Ovary (tissue), 3 donors: ENCODE measurements at regions not wholly inside any gene's neighbourhood (a gene's known extent, or its start where the extent isn't known, plus 50 kb on each side); places are given as distances from the start of the nearest gene placed in this dataset.

Experiments
- POLR2A ChIP-seq: fragments of 450-650 bp; IDR thresholded peaks from one replicate; pipeline ENCODE4 v1.6.1; 2017; ENCODE audit warnings: antibody characterized with exemption, mild to moderate bottlenecking, moderate library complexity
- TF ChIP-seq, protein P1 (sequence below), 3 donors: fragments of 450-650 bp in 2 of 3; fragments of 200-600 bp in 1 of 3; IDR thresholded peaks; one replicate each; pipeline versions ENCODE4 v1.5.1 to v1.8.0; 2016 to 2022; ENCODE audit warnings: antibody characterized with exemption in 3 of 3, mild to moderate bottlenecking in 1 of 3
- donor health status: DM: no; HTN: no; CAD: no.

- TF ChIP-seq, protein P1, sequence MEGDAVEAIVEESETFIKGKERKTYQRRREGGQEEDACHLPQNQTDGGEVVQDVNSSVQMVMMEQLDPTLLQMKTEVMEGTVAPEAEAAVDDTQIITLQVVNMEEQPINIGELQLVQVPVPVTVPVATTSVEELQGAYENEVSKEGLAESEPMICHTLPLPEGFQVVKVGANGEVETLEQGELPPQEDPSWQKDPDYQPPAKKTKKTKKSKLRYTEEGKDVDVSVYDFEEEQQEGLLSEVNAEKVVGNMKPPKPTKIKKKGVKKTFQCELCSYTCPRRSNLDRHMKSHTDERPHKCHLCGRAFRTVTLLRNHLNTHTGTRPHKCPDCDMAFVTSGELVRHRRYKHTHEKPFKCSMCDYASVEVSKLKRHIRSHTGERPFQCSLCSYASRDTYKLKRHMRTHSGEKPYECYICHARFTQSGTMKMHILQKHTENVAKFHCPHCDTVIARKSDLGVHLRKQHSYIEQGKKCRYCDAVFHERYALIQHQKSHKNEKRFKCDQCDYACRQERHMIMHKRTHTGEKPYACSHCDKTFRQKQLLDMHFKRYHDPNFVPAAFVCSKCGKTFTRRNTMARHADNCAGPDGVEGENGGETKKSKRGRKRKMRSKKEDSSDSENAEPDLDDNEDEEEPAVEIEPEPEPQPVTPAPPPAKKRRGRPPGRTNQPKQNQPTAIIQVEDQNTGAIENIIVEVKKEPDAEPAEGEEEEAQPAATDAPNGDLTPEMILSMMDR (IDR thresholded peaks at IDR 0.05), result no peak
- TF ChIP-seq POLR2A, result no peak
These were observed 348.6 kb upstream of the ZNF32 start for GRCh38 chr10:43997330-43997729.
